CD4-positive, alpha-beta T cell (primary cell): ENCODE measurements at regions not wholly inside any gene's neighbourhood (a gene's known extent, or its start where the extent isn't known, plus 50 kb on each side); places are given as distances from the start of the nearest gene placed in this dataset.

Experiments
- ATAC-seq: fragments of 200-7000 bp; cut with Tn5 transposase; one replicate; pipeline ENCODE4 v1.10.0; 2022; ENCODE audit warnings: mild to moderate bottlenecking; ENCODE audit not compliant: poor library complexity
- CTCF ChIA-PET: fragments of 350-600 bp; sonication (Branson Sonifier 250); formaldehyde crosslinking; loops from one replicate; lab custom pipeline; 2021; ENCODE audit warnings: antibody characterized with exemption, inconsistent platforms; lab: Charles Lee
- POLR2A ChIA-PET: fragments of 350-600 bp; sonication (Branson Sonifier 250); formaldehyde crosslinking; loops from one replicate; lab custom pipeline; 2021; ENCODE audit warnings: antibody characterized with exemption, inconsistent platforms; lab: Charles Lee
- DNase-seq, 14 experiments: peaks; one replicate each; pipeline ENCODE4 v3.0.0-alpha.2; 2013 to 2020; ENCODE audit warnings: mixed read lengths in 2 of 14
- H3K27ac ChIP-seq, 2 donors: one replicate each; pipeline versions ENCODE4 v1.5.1 to v1.7.0; 2013; ENCODE audit warnings: low read length in 2 of 2, low read depth in 1 of 2, mild to moderate bottlenecking in 1 of 2
- H3K27me3 ChIP-seq, 2 experiments: 1 replicate in 1 of 2; 2 replicates in 1 of 2; pipeline versions ENCODE4 v1.6.1 to v1.7.0; 2013; ENCODE audit warnings: low read length in 2 of 2, control low read depth in 1 of 2, mild to moderate bottlenecking in 1 of 2, moderate library complexity in 1 of 2; ENCODE audit not compliant: insufficient read depth in 2 of 2, control insufficient read depth in 1 of 2
- H3K36me3 ChIP-seq: one replicate; pipeline ENCODE4 v1.6.1; 2013; ENCODE audit warnings: low read length, control low read depth; ENCODE audit not compliant: insufficient read depth
- H3K4me1 ChIP-seq: one replicate; pipeline ENCODE4 v1.6.1; 2013; ENCODE audit warnings: low read length, control low read depth; ENCODE audit not compliant: insufficient read depth
- H3K4me3 ChIP-seq: one replicate; pipeline ENCODE4 v1.5.1; 2013; ENCODE audit warnings: mild to moderate bottlenecking, low read length, moderate library complexity
- H3K9me3 ChIP-seq, 2 experiments: 1 replicate in 1 of 2; 2 replicates in 1 of 2; pipeline versions ENCODE4 v1.6.1 to v1.7.0; 2013; ENCODE audit warnings: low read length in 2 of 2, mild to moderate bottlenecking in 2 of 2, control low read depth in 1 of 2, moderate library complexity in 1 of 2; ENCODE audit not compliant: control insufficient read depth in 1 of 2, insufficient read depth in 1 of 2
- H3K27ac Mint-ChIP-seq: one replicate; pipeline ENCODE4 v1.8.0; 2020; ENCODE audit warnings: mixed read lengths
- H3K27me3 Mint-ChIP-seq: one replicate; pipeline ENCODE4 v1.8.0; 2021; ENCODE audit warnings: mixed read lengths
- H3K36me3 Mint-ChIP-seq: one replicate; pipeline ENCODE4 v1.8.0; 2021; ENCODE audit warnings: low read depth, mixed read lengths
- H3K4me1 Mint-ChIP-seq: one replicate; pipeline ENCODE4 v1.8.0; 2021; ENCODE audit warnings: low read depth, mixed read lengths
- H3K4me3 Mint-ChIP-seq: one replicate; pipeline ENCODE4 v1.8.0; 2020; ENCODE audit warnings: mild to moderate bottlenecking, mixed read lengths
- H3K9me3 Mint-ChIP-seq: one replicate; pipeline ENCODE4 v1.8.0; 2020; ENCODE audit warnings: mixed read lengths
- intact Hi-C, 2 experiments: fragments of 100-400 bp; cut with DNase I in 1 of 2; cut with micrococcal nuclease in 1 of 2; formaldehyde crosslinking; loops; one replicate each; pipeline versions ENCODE4 v1.15.1 to v1.9.0; 2023 to 2025; cut with DNase I, micrococcal nuclease
- TF ChIP-seq, protein P1 (sequence below): fragments of 200-600 bp; IDR thresholded peaks from one replicate; pipeline ENCODE4 v1.8.0; 2022; ENCODE audit warnings: antibody characterized with exemption, mild to moderate bottlenecking

GRCh38 chr16:59586331-59586730, 852.2 kb upstream of the GOT2 start:
- Mint-ChIP-seq H3K36me3 (no peaks in the 10 kb centered on the region), H3K27me3 (no peaks in the 10 kb centered on the region), H3K4me1 (no peaks in the 10 kb centered on the region), H3K4me3 (no peak overlapping the region), H3K9me3 (peaks cover 11% of the 10 kb centered on the region), H3K27ac (no peak overlapping the region)
- Histone ChIP-seq H3K4me3 (no peak overlapping the region), H3K9me3 (no peaks in the 10 kb centered on the region), H3K4me1 (no peaks in the 10 kb centered on the region), H3K27me3 (no peaks in the 10 kb centered on the region), H3K27ac (no peak overlapping the region), H3K36me3 (no peaks in the 10 kb centered on the region)
- ATAC-seq (no peak), DNase-seq (no peak)
- ChIA-PET CTCF (no interaction called here), POLR2A (no interaction called here)
- TF ChIP-seq, protein P1, sequence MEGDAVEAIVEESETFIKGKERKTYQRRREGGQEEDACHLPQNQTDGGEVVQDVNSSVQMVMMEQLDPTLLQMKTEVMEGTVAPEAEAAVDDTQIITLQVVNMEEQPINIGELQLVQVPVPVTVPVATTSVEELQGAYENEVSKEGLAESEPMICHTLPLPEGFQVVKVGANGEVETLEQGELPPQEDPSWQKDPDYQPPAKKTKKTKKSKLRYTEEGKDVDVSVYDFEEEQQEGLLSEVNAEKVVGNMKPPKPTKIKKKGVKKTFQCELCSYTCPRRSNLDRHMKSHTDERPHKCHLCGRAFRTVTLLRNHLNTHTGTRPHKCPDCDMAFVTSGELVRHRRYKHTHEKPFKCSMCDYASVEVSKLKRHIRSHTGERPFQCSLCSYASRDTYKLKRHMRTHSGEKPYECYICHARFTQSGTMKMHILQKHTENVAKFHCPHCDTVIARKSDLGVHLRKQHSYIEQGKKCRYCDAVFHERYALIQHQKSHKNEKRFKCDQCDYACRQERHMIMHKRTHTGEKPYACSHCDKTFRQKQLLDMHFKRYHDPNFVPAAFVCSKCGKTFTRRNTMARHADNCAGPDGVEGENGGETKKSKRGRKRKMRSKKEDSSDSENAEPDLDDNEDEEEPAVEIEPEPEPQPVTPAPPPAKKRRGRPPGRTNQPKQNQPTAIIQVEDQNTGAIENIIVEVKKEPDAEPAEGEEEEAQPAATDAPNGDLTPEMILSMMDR: no peak
- intact Hi-C loops: no loop called here

DNA sequence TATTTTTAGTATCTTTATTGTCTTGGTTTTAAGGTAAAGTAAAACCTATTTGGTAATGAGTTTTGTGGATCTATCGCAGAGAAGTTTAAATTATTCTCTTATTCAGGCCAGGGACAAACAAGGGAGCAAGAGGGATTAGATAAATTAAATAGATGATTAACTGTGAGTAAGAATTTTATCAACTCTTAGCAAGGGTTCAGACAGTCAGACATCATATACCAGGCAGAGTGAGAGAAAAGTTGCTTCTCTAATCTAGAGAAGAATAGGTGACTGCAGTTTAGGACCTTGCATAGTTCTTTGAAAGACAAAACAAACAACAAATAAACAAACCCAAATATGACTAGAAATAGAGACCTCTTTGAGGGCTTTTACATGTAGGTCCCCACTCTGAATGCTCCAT, 840.2 kb upstream of the GOT2 start:
- POLR2A ChIA-PET: no interaction called here
- intact Hi-C loops: no loop called here

GRCh38 chr16:59573528-59574271, 839.6 kb upstream of the GOT2 start:
- Mint-ChIP-seq H3K27me3 (no peaks in the 10 kb centered on the region), H3K27ac (no peak overlapping the region), H3K4me3 (no peak overlapping the region), H3K36me3 (no peaks in the 10 kb centered on the region), H3K4me1 (no peaks in the 10 kb centered on the region), H3K9me3 (peaks cover 13% of the 10 kb centered on the region)
- H3K27ac ChIP-seq: no peak overlapping the region
- no peaks in the 10 kb centered on the region for H3K36me3 ChIP-seq
- DNase-seq: no peak
- no peak overlapping the region for H3K4me3 ChIP-seq
- H3K9me3 ChIP-seq: peaks cover 0 to 15% of the 10 kb centered on the region in 2 experiments
- ATAC-seq: no peak
- no peaks in the 10 kb centered on the region for H3K27me3 ChIP-seq
- POLR2A ChIA-PET: no interaction called here
- H3K4me1 ChIP-seq: no peaks in the 10 kb centered on the region
- TF ChIP-seq, protein P1: no peak
- CTCF ChIA-PET: no interaction called here
- intact Hi-C loops: no loop called here

More for the DNA sequence above, 840.2 kb upstream of the GOT2 start:
- Mint-ChIP-seq H3K9me3 (peaks cover 13% of the 10 kb centered on the region), H3K36me3 (no peaks in the 10 kb centered on the region), H3K4me1 (no peaks in the 10 kb centered on the region), H3K4me3 (no peak overlapping the region), H3K27me3 (no peaks in the 10 kb centered on the region), H3K27ac (no peak overlapping the region)
- Histone ChIP-seq H3K36me3 (no peaks in the 10 kb centered on the region), H3K4me3 (no peak overlapping the region), H3K9me3 (peaks cover 0 to 15% of the 10 kb centered on the region in 2 experiments), H3K27me3 (no peaks in the 10 kb centered on the region), H3K27ac (no peak overlapping the region), H3K4me1 (no peaks in the 10 kb centered on the region)
- TF ChIP-seq, protein P1: no peak
- ATAC-seq (no peak), DNase-seq (no peak)
- CTCF ChIA-PET: no interaction called here
